PC-9 (cell line): ENCODE measurements at regions not wholly inside any gene's neighbourhood (a gene's known extent, or its start where the extent isn't known, plus 50 kb on each side); places are given as distances from the start of the nearest gene placed in this dataset.

Source experiments
- CTCF ChIP-seq: fragments of 200-600 bp; sonication (generic); conservative IDR thresholded peaks from 2 replicates; pipeline ENCODE4 v1.6.1; 2017; ENCODE audit warnings: mixed run types, antibody characterized with exemption, mild to moderate bottlenecking, moderate library complexity
- EZH2 ChIP-seq: fragments of 200-600 bp; sonication (generic); IDR thresholded peaks from 2 replicates; pipeline ENCODE4 v1.8.0; 2017; ENCODE audit warnings: antibody characterized with exemption, low read depth

GRCh38 chr13:105349082-105349723 is 1186.3 kb downstream of the EFNB2 start:
- TF ChIP-seq CTCF (no peak), EZH2 (no peak)
